T-helper 1 cell treated with Interleukin-12 subunit alpha and Interleukin-12 subunit beta and Interleukin-4 antibody, amounts not matched to agents 30 μg/mL and 1 μg/mL, for 36 hours (primary cell): ENCODE measurements at regions not wholly inside any gene's neighbourhood (a gene's known extent, or its start where the extent isn't known, plus 50 kb on each side); places are given as distances from the start of the nearest gene placed in this dataset.
"Not testable (repeated sequence)": the region's sequence is repeated elsewhere in the genome, so short reads cannot be mapped to it uniquely, and the experiment has no call there.

Source experiments
- H3K27ac Mint-ChIP-seq: one replicate; pipeline ENCODE4 v1.8.0; 2021; ENCODE audit warnings: mild to moderate bottlenecking, mixed read lengths
- H3K27me3 Mint-ChIP-seq: one replicate; pipeline ENCODE4 v1.8.0; 2021; ENCODE audit warnings: low read depth, mixed read lengths
- H3K36me3 Mint-ChIP-seq: one replicate; pipeline ENCODE4 v1.8.0; 2021; ENCODE audit warnings: low read depth, mixed read lengths
- H3K4me1 Mint-ChIP-seq: one replicate; pipeline ENCODE4 v1.8.0; 2021; ENCODE audit warnings: low read depth, mixed read lengths
- H3K4me3 Mint-ChIP-seq: one replicate; pipeline ENCODE4 v1.8.0; 2021; ENCODE audit warnings: mild to moderate bottlenecking, moderate library complexity, mixed read lengths
- H3K9me3 Mint-ChIP-seq: one replicate; pipeline ENCODE4 v1.8.0; 2021; ENCODE audit warnings: mixed read lengths

DNA sequence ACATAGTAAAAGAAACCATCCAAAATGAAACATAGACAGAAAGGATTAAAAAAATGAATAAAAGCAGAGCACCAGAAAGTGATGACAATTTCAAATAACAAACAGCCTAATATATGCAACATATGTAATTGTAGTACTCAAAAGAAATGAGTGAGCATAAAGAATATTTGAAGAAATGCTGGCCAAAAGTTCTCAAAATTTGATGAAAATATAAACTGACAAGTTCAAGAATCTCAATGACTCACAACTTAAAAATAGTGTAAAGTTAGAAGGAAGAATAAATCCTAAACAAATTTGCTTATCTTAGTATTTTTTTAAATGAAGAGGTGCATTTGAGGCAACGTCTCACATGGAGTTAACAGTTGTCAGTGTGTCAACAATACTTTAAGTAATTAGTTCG lies 498.9 kb downstream of the SLC6A15 start:
- Mint-ChIP-seq H3K9me3 (no peaks in the 10 kb centered on the region), H3K4me3 (no peak overlapping the region), H3K4me1 (no peaks in the 10 kb centered on the region), H3K27ac (no peak overlapping the region), H3K36me3 (no peaks in the 10 kb centered on the region), H3K27me3 (no peaks in the 10 kb centered on the region)

DNA sequence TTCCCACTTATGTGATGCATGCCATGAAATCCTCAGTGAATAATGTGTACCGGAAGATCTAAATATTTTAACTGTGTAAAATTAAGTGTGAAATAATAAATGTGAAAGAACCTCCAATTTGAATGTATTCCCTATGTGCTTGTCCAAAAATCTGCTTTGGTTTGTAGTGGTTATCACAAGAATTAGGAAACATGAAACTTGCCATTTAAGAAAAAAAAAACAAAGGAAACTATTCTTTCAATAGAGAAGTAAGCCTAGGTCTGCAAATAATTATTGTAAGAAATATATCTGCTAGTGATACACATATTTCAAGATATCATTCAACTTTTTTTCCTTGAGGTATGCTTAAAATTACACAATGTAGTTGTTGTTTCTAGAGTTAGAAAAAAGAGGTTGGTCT lies 500.4 kb downstream of the SLC6A15 start:
- Mint-ChIP-seq H3K9me3 (no peaks in the 10 kb centered on the region), H3K4me1 (no peaks in the 10 kb centered on the region), H3K4me3 (no peak overlapping the region), H3K36me3 (no peaks in the 10 kb centered on the region), H3K27ac (no peak overlapping the region), H3K27me3 (no peaks in the 10 kb centered on the region)

DNA sequence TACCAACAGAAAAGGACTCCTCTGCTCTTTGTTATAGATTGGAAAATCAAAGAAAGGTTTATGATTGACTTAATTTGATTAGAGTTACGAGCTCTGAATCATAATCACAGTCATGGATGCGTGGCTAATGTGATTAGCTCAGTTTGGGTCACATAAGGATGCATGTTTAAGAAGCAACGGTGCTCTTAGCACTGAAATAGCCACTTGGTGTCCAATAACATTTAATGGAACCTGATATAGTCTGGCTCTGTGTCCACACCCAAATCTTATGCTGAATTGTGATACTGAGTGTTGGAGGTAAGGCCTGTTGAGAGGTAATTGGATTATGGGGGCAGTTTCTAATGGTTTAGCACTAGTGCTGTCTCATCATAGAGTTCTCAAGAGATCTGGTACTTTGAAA lies 501.6 kb downstream of the SLC6A15 start:
- Mint-ChIP-seq H3K4me3 (no peak overlapping the region), H3K27ac (no peak overlapping the region), H3K4me1 (no peaks in the 10 kb centered on the region), H3K27me3 (no peaks in the 10 kb centered on the region), H3K36me3 (no peaks in the 10 kb centered on the region), H3K9me3 (no peaks in the 10 kb centered on the region)

DNA sequence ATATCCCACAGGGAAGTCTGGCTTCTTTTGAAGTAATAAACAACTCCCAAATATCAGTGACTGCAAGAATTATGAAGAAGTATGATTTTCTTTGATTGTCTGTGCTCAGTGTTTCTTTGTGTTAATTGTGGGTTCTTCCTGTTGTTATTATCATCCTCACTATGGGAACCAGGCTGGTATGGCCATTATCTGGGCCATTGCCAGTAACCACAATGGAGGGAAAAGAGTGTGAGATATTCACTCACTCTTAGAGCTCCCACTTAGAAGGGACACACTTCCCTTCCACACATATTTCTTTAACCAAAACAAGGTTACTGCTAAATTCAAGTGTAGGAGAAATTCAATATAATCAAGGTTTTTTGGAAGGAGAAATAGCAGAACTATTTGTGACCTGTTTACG lies 503.7 kb downstream of the SLC6A15 start:
- Mint-ChIP-seq H3K27ac (no peak overlapping the region), H3K9me3 (peaks cover 3% of the 10 kb centered on the region), H3K27me3 (no peaks in the 10 kb centered on the region), H3K36me3 (no peaks in the 10 kb centered on the region), H3K4me1 (no peaks in the 10 kb centered on the region), H3K4me3 (no peak overlapping the region)

DNA sequence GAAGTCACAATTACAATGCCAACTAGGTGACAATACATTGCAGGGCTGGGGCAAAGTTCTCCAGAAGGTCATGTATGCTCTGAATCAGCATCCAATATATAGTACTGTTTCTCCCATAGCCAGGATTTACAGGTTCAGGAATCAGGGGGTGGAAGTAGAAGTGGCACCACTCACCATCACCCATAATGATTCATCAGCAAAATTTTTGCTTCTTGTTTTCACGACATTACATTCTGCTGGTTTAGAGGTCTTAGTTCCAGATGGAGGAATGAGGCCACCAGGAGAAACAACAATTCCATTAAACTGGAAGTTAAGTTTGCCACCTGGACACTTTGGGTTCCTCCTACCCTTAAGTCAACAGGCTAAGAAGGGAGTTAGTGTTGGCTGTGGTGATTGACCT lies 505.9 kb downstream of the SLC6A15 start:
- H3K36me3 Mint-ChIP-seq, H3K27ac Mint-ChIP-seq, H3K9me3 Mint-ChIP-seq, H3K4me1 Mint-ChIP-seq, H3K4me3 Mint-ChIP-seq, H3K27me3 Mint-ChIP-seq: not testable (repeated sequence)

DNA sequence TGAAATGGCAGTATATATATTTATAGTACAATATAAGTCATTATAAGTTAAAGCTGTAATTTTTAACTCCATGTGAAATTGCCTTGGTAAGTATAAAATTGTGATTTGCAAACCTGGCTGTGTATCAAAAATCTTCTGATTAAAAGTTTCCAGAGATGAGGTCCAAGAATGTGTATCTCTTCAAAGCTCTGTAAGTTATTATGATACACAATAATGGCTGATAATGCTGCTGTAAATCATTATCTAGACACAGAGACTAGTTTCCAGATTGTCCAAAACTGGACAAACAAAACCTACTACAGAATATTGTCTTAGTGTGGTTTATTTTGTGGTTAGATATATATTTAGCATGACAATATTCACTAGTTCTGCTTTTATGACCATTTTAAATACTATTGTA lies 514.8 kb downstream of the SLC6A15 start:
- Mint-ChIP-seq H3K27me3 (no peaks in the 10 kb centered on the region), H3K27ac (no peak overlapping the region), H3K4me3 (no peak overlapping the region), H3K4me1 (no peaks in the 10 kb centered on the region), H3K9me3 (no peaks in the 10 kb centered on the region), H3K36me3 (no peaks in the 10 kb centered on the region)

DNA sequence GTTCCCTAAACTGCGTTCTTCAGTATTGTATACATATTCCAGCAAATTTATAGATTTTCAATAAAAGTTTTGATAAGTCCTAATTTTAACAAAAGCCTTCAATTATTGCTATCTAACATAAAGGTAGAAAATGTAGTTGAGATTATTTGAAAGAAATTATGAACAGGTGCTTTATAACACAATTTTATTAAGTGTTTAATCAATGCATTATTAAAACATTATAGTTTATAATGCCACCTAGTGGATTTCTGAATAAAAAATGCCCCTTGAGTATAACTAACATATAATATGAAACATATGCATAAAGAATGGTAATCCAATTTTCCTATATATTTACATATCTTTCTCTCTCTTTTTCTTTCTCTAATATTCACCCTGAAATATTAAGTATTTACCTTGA lies 515.3 kb downstream of the SLC6A15 start:
- Mint-ChIP-seq H3K27me3 (no peaks in the 10 kb centered on the region), H3K36me3 (no peaks in the 10 kb centered on the region), H3K4me1 (no peaks in the 10 kb centered on the region), H3K9me3 (no peaks in the 10 kb centered on the region), H3K4me3 (no peak overlapping the region), H3K27ac (no peak overlapping the region)

DNA sequence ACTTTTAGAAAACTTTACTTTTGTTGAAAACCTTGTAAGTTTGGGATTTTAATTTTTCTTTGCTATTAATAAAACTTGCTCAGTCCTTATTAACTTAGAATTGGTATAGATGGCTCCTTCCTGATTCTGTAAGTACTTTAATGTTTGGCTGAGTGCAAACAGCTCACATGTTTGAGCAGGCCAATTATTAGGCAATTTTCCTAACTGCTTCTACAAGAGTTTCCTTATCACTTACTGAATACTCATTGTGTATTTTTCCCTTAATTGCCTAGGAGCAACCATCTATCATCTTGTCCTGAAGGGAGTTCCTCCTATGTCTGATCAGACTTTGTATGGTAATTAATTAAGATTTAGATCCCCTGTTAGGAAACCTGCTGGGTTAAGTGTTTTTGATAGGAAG lies 521.4 kb downstream of the SLC6A15 start:
- not testable (repeated sequence) for H3K27ac Mint-ChIP-seq, H3K27me3 Mint-ChIP-seq, H3K4me3 Mint-ChIP-seq, H3K9me3 Mint-ChIP-seq, H3K36me3 Mint-ChIP-seq, H3K4me1 Mint-ChIP-seq

DNA sequence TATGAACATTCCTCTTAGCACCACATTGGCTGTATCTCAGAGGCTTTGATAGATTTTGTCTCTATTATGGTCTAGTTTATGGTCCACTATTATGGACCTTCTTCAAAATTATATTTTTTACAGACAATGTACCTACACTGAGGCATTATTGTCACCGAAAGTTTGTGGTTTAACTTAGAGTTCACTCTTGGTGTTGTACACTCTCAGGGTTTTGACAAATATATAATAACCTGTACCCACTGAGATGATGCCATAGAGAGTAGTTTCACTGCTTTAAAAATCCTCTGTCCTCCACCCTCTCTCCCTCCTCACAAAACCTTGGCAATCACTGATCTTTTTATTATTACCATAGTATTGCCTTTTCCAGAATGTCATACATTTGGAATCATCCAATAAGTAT lies 528.2 kb downstream of the SLC6A15 start:
- H3K4me3 Mint-ChIP-seq, result no peak overlapping the region
- no peak overlapping the region for H3K27ac Mint-ChIP-seq
- no peaks in the 10 kb centered on the region for H3K27me3 Mint-ChIP-seq
- H3K36me3 Mint-ChIP-seq, result no peaks in the 10 kb centered on the region
- H3K4me1 Mint-ChIP-seq, result no peaks in the 10 kb centered on the region
- peaks cover 6% of the 10 kb centered on the region for H3K9me3 Mint-ChIP-seq

DNA sequence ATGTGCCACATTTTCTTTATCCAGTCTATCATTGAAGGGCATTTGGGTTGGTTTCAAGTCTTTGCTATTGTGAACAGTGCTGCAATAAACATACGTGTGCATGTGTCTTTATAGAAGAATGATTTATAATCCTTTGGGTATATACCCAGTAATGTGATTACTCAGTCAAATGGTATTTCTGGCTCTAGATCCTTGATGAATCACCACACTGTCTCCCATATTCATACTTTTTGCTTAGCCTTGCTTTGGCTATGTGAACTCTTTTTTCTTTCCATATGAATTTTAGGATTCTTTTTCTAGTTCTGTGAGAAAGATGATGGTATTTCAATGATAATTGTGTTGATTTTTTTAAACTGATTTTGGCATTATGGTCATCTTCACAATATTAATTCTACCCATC lies 530.1 kb downstream of the SLC6A15 start:
- not testable (repeated sequence) for H3K9me3 Mint-ChIP-seq, H3K4me3 Mint-ChIP-seq, H3K27ac Mint-ChIP-seq, H3K27me3 Mint-ChIP-seq, H3K4me1 Mint-ChIP-seq, H3K36me3 Mint-ChIP-seq

DNA sequence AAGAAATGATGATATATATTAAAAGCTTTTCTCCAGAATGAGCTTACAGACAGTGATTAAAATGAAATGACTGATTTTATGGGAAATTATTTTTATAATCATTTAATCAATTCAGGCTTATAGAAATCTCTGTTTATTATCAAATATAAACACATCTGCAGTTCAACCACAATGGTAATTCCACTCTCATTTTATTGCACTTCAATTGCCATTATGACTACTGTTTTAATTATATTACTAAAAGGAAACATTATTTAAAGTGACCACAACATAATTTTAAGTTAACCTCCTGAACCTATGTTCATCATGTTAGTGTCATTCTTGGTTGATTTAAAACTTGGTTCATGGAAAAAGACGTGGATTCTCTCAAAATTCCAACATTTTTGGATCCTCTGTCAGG lies 536.3 kb downstream of the SLC6A15 start:
- Mint-ChIP-seq H3K9me3 (peaks cover under 1% of the 10 kb centered on the region), H3K27me3 (no peaks in the 10 kb centered on the region), H3K4me1 (no peaks in the 10 kb centered on the region), H3K4me3 (no peak overlapping the region), H3K36me3 (no peaks in the 10 kb centered on the region), H3K27ac (no peak overlapping the region)

DNA sequence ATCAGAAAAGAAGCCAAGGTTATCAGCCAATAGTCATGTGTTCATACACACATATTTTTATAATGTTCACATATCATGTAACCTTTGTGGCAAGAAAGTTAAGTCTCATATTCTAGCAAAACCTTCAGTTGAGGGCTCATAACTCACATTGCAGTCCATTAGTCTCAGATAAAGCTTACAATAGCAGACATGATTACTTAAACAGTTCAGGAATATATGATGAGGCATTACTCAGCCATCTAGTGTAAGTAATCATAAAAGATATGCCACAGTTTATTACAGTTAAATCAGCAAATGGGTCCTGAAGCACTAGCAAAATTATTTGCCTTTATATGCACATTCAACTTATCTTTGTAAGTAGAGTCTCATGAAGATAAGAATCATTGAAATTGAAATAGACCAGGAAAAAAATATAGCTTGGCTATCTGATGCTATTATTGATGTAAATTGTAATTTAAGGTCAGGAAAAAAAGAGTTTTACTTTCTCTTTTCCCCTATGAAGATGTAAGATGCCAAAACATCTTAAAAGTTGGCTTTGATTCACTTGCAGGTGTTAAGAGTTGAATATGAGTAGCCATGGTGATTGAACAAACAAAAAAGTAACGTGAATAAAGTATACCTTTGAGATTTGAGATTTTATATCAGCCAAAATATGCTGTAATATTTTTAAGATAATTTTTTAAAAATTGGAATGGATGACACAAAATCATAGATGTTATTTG lies 537.0 kb downstream of the SLC6A15 start:
- Mint-ChIP-seq H3K27ac (no peak overlapping the region), H3K27me3 (no peaks in the 10 kb centered on the region), H3K9me3 (no peaks in the 10 kb centered on the region), H3K4me3 (no peak overlapping the region), H3K4me1 (no peaks in the 10 kb centered on the region), H3K36me3 (no peaks in the 10 kb centered on the region)

DNA sequence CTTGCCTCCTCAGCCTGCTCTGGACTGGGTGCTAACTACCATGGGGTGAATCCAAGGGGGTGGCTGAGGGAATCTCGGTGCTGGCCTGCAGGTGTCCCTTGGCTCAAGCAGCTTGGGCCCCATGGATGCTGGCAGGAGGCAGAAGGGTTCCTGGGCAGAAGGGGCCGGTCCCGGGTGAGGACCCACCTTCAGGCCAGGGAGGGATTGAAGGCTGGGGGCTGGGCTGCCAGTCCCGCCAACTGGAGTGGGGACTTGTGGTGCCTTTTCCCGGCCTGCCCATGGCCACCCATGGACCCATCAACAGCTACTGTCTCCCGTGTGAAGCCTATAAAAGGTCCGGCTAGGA lies 550.1 kb downstream of the SLC6A15 start:
- no peak overlapping the region for H3K4me3 Mint-ChIP-seq
- H3K9me3 Mint-ChIP-seq, result peaks cover 7% of the 10 kb centered on the region
- no peaks in the 10 kb centered on the region for H3K27me3 Mint-ChIP-seq
- H3K27ac Mint-ChIP-seq, result no peak overlapping the region
- no peaks in the 10 kb centered on the region for H3K36me3 Mint-ChIP-seq
- H3K4me1 Mint-ChIP-seq, result no peaks in the 10 kb centered on the region

DNA sequence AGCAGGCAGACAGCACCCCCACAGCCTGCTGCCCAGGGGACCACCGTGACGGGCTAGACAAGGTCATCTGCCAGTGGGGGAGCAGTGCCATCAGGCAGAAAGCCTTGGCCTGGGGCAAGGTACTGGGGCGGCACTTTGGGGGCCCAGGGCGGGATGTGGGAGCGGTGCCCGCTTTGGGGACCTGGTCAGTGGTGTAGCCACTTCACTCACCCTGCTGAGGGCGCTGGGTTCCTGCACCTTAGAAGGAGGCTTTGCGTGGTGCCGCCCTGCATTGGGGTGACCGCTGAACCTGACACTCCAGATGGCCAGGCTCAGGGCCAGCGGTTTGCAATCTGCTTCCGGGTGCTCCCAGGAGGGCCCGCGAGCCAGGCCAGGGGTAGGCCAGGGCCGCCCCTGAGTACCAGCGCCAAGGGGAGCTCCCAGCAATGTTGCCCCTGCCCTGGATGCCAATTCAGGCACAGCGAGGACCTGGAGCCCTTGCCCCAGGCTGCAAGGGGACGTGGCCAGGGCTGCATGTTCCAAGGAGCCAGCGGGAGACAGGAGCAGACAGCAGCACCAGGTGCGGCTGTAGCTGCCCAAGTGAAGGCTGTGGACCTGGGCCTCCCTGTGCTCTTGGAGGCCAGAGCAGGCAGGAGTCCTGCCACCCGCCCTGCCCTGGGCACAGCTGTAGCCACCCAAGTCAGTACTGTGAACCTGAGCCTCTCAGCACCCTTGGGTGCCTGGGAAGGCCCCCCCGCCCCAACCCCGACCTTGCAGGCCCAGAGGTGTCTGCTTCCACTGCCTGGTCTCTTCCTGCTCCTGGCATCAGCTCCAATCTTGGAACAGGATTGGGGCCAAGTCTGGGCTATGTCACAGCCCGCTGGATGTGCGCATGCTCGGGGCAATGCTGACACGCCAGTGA lies 550.7 kb downstream of the SLC6A15 start:
- Mint-ChIP-seq H3K27me3 (no peaks in the 10 kb centered on the region), H3K9me3 (peaks cover 7% of the 10 kb centered on the region), H3K27ac (no peak overlapping the region), H3K4me3 (no peak overlapping the region), H3K36me3 (no peaks in the 10 kb centered on the region), H3K4me1 (no peaks in the 10 kb centered on the region)

DNA sequence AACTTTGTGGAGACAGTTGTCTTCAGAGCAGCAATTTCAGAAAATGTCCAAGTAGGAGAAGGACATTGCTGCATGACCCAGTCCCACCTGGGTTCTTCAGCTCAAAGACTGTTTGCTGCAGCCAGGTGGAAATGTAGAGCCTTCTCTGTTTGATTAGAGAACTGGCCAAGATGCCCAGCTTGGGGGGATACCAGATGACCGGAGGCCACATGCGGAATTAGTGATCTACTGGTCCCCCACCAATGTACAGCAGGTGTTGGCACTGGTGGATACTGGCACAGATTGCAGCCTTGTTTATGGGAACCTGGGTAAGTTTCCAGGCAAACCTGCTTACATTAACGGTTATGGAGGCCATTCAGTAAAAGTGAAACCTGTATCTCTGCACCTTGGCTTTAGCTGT lies 555.3 kb downstream of the SLC6A15 start:
- Mint-ChIP-seq H3K27ac (no peak overlapping the region), H3K9me3 (no peaks in the 10 kb centered on the region), H3K27me3 (no peaks in the 10 kb centered on the region), H3K36me3 (no peaks in the 10 kb centered on the region), H3K4me1 (no peaks in the 10 kb centered on the region), H3K4me3 (no peak overlapping the region)
